Upper lobe of left lung (tissue), 4 donors: ENCODE measurements at regions not wholly inside any gene's neighbourhood (a gene's known extent, or its start where the extent isn't known, plus 50 kb on each side); places are given as distances from the start of the nearest gene placed in this dataset.

Experiments used
- CTCF ChIP-seq, 6 experiments: fragments of 450-650 bp in 4 of 6; fragments of 200-600 bp in 2 of 6; sonication (generic) in 2 of 6; IDR thresholded peaks; one replicate each; pipeline ENCODE4 v1.5.1; 2016 to 2019; ENCODE audit warnings: antibody characterized with exemption in 6 of 6
- EP300 ChIP-seq, 4 donors: sonication (generic); formaldehyde crosslinking; IDR thresholded peaks; one replicate each; pipeline ENCODE4 v1.5.1; 2017; ENCODE audit warnings: antibody characterized with exemption in 4 of 4, control low read depth in 2 of 4
- POLR2A ChIP-seq, 4 donors: fragments of 450-650 bp; IDR thresholded peaks; one replicate each; pipeline ENCODE4 v1.5.1; 2016 to 2017; ENCODE audit warnings: antibody characterized with exemption in 4 of 4, mild to moderate bottlenecking in 2 of 4
- POLR2AphosphoS5 ChIP-seq, 2 donors: sonication (generic); formaldehyde crosslinking; IDR thresholded peaks; one replicate each; pipeline ENCODE4 v1.5.1; 2017; ENCODE audit warnings: antibody characterized with exemption in 2 of 2

GRCh38 chr14:29351996-29352705 lies 575.5 kb downstream of the PRKD1 start:
- no peak for TF ChIP-seq POLR2AphosphoS5 (IDR thresholded peaks at IDR 0.05)
- TF ChIP-seq CTCF (IDR thresholded peaks at IDR 0.05): no peak
- no peak for TF ChIP-seq POLR2A (IDR thresholded peaks at IDR 0.05)
- TF ChIP-seq EP300 (IDR thresholded peaks at IDR 0.05): no peak
